Uterus (tissue), 2 donors: ENCODE measurements at regions not wholly inside any gene's neighbourhood (a gene's known extent, or its start where the extent isn't known, plus 50 kb on each side); places are given as distances from the start of the nearest gene placed in this dataset.

ENCODE experiments used
- CTCF ChIP-seq, 4 experiments: fragments of 200-600 bp in 2 of 4; fragments of 450-650 bp in 2 of 4; sonication (generic) in 2 of 4; IDR thresholded peaks; one replicate each; pipeline ENCODE4 v1.5.1; 2016 to 2019; ENCODE audit warnings: antibody characterized with exemption in 4 of 4, mild to moderate bottlenecking in 2 of 4, moderate library complexity in 1 of 4
- POLR2A ChIP-seq, 2 donors: fragments of 450-650 bp; IDR thresholded peaks; one replicate each; pipeline ENCODE4 v1.6.1; 2016; ENCODE audit warnings: antibody characterized with exemption in 2 of 2, mild to moderate bottlenecking in 1 of 2, moderate library complexity in 1 of 2

DNA sequence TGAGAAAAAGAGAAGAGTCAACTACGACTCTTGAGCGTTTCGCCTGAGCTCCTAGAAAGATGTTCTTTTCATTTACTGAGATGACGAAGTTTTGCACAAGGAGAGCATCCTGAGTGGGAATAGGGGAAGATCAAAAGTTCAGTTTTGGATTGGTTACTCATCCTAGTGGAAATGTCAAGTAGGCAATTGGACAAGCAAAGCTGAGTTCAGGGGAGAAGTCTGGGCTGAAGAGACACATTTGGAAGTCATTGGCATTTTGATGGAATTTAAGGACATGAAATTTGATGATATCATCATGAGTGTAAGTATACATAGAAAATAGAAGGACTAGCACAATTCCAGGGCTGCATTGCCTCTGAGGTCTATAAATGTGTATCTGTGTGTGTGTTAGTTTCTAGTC is 416.6 kb downstream of the RAD51AP2 start:
- TF ChIP-seq CTCF (IDR thresholded peaks at IDR 0.05) (no peak), POLR2A (IDR thresholded peaks at IDR 0.05) (no peak)
